Heart left ventricle (tissue), 16 donors: ENCODE measurements at regions not wholly inside any gene's neighbourhood (a gene's known extent, or its start where the extent isn't known, plus 50 kb on each side); places are given as distances from the start of the nearest gene placed in this dataset.

Experiments used
- ATAC-seq, 4 donors: fragments of 200-7000 bp; cut with Tn5 transposase; one replicate each; pipeline ENCODE4 v1.9.1; 2020 to 2022; ENCODE audit warnings: moderate library complexity in 4 of 4, mild to moderate bottlenecking in 3 of 4, moderate number of reproducible peaks in 1 of 4
- DNase-seq, 5 donors: peaks; one replicate each; pipeline ENCODE4 v3.0.0-alpha.2; 2020
- H3K27ac ChIP-seq, 12 donors: fragments of 200-600 bp; sonication (generic) in 4 of 12; one replicate each; pipeline versions ENCODE4 v1.5.0 to v1.8.0; 2016 to 2022; ENCODE audit warnings: mild to moderate bottlenecking in 2 of 12
- H3K27me3 ChIP-seq, 9 donors: fragments of 200-600 bp; sonication (generic) in 2 of 9; one replicate each; pipeline versions ENCODE4 v1.5.1 to v1.8.0; 2016 to 2022; ENCODE audit warnings: mild to moderate bottlenecking in 3 of 9
- H3K36me3 ChIP-seq, 9 donors: fragments of 200-600 bp; sonication (generic) in 2 of 9; one replicate each; pipeline versions ENCODE4 v1.5.0 to v1.8.0; 2018 to 2022; ENCODE audit warnings: mild to moderate bottlenecking in 2 of 9
- H3K4me1 ChIP-seq, 12 donors: fragments of 200-600 bp; sonication (generic) in 4 of 12; one replicate each; pipeline versions ENCODE4 v1.5.0 to v1.8.0; 2016 to 2022; ENCODE audit warnings: mild to moderate bottlenecking in 3 of 12
- H3K4me3 ChIP-seq, 12 donors: fragments of 200-600 bp; sonication (generic) in 4 of 12; one replicate each; pipeline versions ENCODE4 v1.5.0 to v1.8.0; 2017 to 2022; ENCODE audit warnings: mild to moderate bottlenecking in 9 of 12, moderate library complexity in 4 of 12
- H3K9me3 ChIP-seq, 12 donors: fragments of 200-600 bp; sonication (generic) in 4 of 12; one replicate each; pipeline versions ENCODE4 v1.5.0 to v1.8.0; 2016 to 2022; ENCODE audit warnings: mild to moderate bottlenecking in 1 of 12
- POLR2A ChIP-seq, 2 donors: fragments of 450-650 bp; IDR thresholded peaks; one replicate each; pipeline ENCODE4 v1.6.1; 2017; ENCODE audit warnings: antibody characterized with exemption in 2 of 2, mild to moderate bottlenecking in 2 of 2, moderate library complexity in 2 of 2
- WGBS, 4 donors: extraction: QIAGEN DNeasy Blood & Tissue Kit in 2 of 4; methylation state at CpG; one replicate each; pipeline versions ENCODE4 v1.1.5 to v1.1.7; 2013 to 2018; 5-methylcytosine and 5-hydroxymethylcytosine counted together
- intact Hi-C, 10 donors: fragments of 100-400 bp; cut with DNase I; formaldehyde crosslinking; loops; one replicate each; pipeline versions ENCODE4 v1.11.1 to v1.14.2; 2022
- TF ChIP-seq, protein P1 (sequence below), 12 donors: fragments of 200-600 bp; sonication (generic) in 4 of 12; IDR thresholded peaks; one replicate each; pipeline versions ENCODE4 v1.5.0 to v1.8.0; 2018 to 2022; ENCODE audit warnings: antibody characterized with exemption in 12 of 12, mild to moderate bottlenecking in 5 of 12
- donor health status: ischemic (EF 13 %, LVEDD 7.1; RV severe dilation, severe dysfunction).
- donor health status: healthy with polysubstance abuse.
- donor health status: DM: no; HTN: yes; CAD: no.
- donor health status: DM: no; HTN: no; CAD: no.
- donor health status: ischemic (EF 25% LVEDD 6.9; RV normal size, moderate dysfunction).
- donor health status: ischemic (EF 25% LVEDD 5.7; RV mildly dilated, moderate dysfunction).
- donor health status: healthy.
- donor health status: DM: yes; HTN: yes; CAD: no.
- donor health status: ischemic (EF 35%, LVEDD 5.7; RV mildly dilated, moderate dysfunction).
- donor health status: nonischemic (EF 11% LVEDD 7.7; RV severe dilation, severe dysfunction).
- donor health status: DM: yes; HTN: yes; CAD: no.
- donor health status: PGD.
- donor health status: ischemic (EF 29% LVEDD 5.4; RV normal size, mild dysfunction).
- donor health status: nonischemic (EF 23%, LVEDD 6.1; RV moderate dilation, normal function).

- Histone ChIP-seq H3K9me3 (peaks cover 0 to 6% (median 0%) of the 10 kb centered on the region in 12 donors), H3K27me3 (no peaks in the 10 kb centered on the region), H3K36me3 (no peaks in the 10 kb centered on the region), H3K4me3 (no peak overlapping the region), H3K4me1 (no peaks in the 10 kb centered on the region), H3K27ac (no peak overlapping the region)
- WGBS, 4 donors = 48 to 60% (median 54%) methylated on average over 1 of the region's 1 CpG
- TF ChIP-seq, protein P1, sequence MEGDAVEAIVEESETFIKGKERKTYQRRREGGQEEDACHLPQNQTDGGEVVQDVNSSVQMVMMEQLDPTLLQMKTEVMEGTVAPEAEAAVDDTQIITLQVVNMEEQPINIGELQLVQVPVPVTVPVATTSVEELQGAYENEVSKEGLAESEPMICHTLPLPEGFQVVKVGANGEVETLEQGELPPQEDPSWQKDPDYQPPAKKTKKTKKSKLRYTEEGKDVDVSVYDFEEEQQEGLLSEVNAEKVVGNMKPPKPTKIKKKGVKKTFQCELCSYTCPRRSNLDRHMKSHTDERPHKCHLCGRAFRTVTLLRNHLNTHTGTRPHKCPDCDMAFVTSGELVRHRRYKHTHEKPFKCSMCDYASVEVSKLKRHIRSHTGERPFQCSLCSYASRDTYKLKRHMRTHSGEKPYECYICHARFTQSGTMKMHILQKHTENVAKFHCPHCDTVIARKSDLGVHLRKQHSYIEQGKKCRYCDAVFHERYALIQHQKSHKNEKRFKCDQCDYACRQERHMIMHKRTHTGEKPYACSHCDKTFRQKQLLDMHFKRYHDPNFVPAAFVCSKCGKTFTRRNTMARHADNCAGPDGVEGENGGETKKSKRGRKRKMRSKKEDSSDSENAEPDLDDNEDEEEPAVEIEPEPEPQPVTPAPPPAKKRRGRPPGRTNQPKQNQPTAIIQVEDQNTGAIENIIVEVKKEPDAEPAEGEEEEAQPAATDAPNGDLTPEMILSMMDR (IDR thresholded peaks at IDR 0.05) = no peak
- no peak for TF ChIP-seq POLR2A (IDR thresholded peaks at IDR 0.05)
- intact Hi-C loops = loop anchor here in 1 of 10 donors (10.0 kb wide), 1 partner anchor 62 kb away; no protein-coding TSS in a partner anchor
- ATAC-seq = no peak
- no peak for DNase-seq
These were observed 348.3 kb downstream of the ADCYAP1 start for GRCh38 chr18:1252936-1253335.

- no peak overlapping the region for H3K27ac ChIP-seq
- TF ChIP-seq POLR2A (IDR thresholded peaks at IDR 0.05) = no peak
- TF ChIP-seq, protein P1 (IDR thresholded peaks at IDR 0.05) = no peak
- H3K9me3 ChIP-seq = peaks cover 0 to 9% (median 0%) of the 10 kb centered on the region in 12 donors
- 63 to 73% (median 70%) methylated on average over 3 of the region's 3 CpGs for WGBS, 4 donors
- no peak for ATAC-seq
- H3K4me3 ChIP-seq = no peak overlapping the region
- no peaks in the 10 kb centered on the region for H3K27me3 ChIP-seq
- intact Hi-C loops = loop anchor here in 1 of 10 donors (10.0 kb wide), 1 partner anchor 61 kb away; no protein-coding TSS in a partner anchor
- no peak for DNase-seq
- no peaks in the 10 kb centered on the region for H3K36me3 ChIP-seq
- H3K4me1 ChIP-seq = no peaks in the 10 kb centered on the region
These were observed 349.2 kb downstream of the ADCYAP1 start for GRCh38 chr18:1253827-1254226.

DNA sequence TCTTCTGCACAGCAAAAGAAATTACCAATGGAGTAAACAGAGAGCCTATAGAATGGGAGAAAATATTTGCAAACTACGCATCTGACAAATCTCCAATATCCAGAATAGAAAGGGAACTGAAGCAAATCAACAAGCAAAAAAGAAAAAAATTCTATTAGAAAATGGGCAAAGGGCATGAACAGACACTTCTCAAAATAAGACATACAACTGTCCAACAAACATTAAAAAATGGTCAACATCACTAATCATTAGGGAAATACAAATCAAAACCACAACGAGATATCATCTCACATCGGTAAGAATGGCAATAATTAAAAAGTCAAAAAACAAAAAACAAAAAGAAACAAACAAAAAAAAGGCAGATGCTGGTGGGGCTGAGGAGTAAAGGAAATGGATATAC is 356.4 kb downstream of the ADCYAP1 start:
- TF ChIP-seq, protein P1 (IDR thresholded peaks at IDR 0.05) = no peak
- no peak for TF ChIP-seq POLR2A (IDR thresholded peaks at IDR 0.05)
- intact Hi-C loops = no loop called here
- H3K36me3 ChIP-seq = no peaks in the 10 kb centered on the region
- no peak overlapping the region for H3K27ac ChIP-seq
- WGBS, 4 donors = 87 to 92% (median 90%) methylated on average over 3 of the region's 3 CpGs
- no peak overlapping the region for H3K4me3 ChIP-seq
- no peaks in the 10 kb centered on the region for H3K4me1 ChIP-seq
- no peak for ATAC-seq
- peaks cover 0 to 33% (median 13%) of the 10 kb centered on the region in 12 donors for H3K9me3 ChIP-seq
- no peak for DNase-seq
- no peaks in the 10 kb centered on the region for H3K27me3 ChIP-seq

DNA sequence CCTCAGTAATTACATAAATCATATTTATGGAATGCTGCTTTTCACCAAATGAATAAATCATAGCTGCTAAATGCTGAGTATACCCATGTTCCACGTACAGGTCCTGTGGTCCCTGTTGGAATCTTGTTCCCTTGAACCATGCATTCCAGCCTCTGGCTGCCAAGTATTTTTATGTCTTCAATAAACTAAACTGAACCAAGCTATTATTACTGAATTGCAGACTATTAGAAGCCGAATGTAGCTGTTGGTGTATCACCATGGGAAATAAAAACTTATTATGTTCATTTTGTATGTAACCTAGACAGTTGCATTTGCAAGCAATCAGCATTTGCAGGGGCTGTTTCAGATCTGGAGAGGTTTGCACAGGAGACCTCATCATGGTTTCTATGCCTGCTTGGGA is 362.4 kb downstream of the ADCYAP1 start:
- no peak for DNase-seq
- TF ChIP-seq, protein P1 (IDR thresholded peaks at IDR 0.05) = no peak
- no peak for TF ChIP-seq POLR2A (IDR thresholded peaks at IDR 0.05)
- H3K27ac ChIP-seq = no peak overlapping the region
- intact Hi-C loops = no loop called here
- 52 to 72% (median 61%) methylated on average over 2 of the region's 2 CpGs for WGBS, 4 donors
- no peaks in the 10 kb centered on the region for H3K27me3 ChIP-seq
- no peaks in the 10 kb centered on the region for H3K36me3 ChIP-seq
- H3K4me3 ChIP-seq = no peak overlapping the region
- no peaks in the 10 kb centered on the region for H3K4me1 ChIP-seq
- ATAC-seq = no peak
- peaks cover 0 to 15% (median 0%) of the 10 kb centered on the region in 12 donors for H3K9me3 ChIP-seq
